HG02642 (cell line): ENCODE measurements at regions not wholly inside any gene's neighbourhood (a gene's known extent, or its start where the extent isn't known, plus 50 kb on each side); places are given as distances from the start of the nearest gene placed in this dataset.

Experiments used
- ATAC-seq: cut with Tn5 transposase; IDR thresholded peaks from one replicate; pipeline ENCODE4 v1.9.1; 2021; ENCODE audit warnings: mild to moderate bottlenecking; ENCODE audit not compliant: unreplicated experiment, poor library complexity

DNA sequence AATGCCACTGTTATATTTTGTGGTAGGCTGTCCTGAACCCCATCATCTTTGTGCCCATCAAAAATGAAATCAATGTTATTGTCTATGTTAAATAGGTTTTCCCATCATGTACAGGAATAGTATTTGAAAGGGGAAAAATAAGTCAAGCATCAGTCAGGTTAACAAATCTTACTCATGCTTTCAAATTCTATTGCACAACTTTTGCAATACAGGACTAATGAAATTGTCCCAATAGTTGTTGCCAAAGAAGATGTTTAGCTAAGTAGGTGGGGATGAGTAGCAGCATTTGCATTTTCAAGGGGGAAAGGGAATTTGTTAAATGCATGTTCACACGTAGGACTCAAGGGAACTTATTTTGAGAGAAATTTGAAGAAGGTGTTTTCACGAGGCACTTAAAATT lies 962.1 kb downstream of the JRKL start:
- ATAC-seq, result no peak

DNA sequence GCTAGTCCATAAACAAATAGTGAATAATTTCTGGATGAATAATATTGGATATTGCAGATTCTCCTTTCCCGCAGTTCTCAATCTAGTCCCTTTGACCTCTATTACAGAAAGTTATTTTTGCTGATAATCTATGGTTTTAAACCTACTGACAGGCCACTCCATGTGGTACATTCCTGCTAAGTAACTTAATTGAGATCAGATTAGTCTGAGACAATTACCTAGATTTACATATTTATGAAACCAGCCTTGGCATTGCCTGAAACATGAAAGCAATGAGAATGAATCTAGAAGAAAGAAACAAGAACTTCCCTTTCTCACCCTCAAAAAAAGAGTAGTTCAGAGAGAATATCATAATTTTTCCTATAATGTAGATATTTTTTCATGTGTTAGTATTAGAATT lies 964.2 kb downstream of the JRKL start:
- ATAC-seq, result no peak

DNA sequence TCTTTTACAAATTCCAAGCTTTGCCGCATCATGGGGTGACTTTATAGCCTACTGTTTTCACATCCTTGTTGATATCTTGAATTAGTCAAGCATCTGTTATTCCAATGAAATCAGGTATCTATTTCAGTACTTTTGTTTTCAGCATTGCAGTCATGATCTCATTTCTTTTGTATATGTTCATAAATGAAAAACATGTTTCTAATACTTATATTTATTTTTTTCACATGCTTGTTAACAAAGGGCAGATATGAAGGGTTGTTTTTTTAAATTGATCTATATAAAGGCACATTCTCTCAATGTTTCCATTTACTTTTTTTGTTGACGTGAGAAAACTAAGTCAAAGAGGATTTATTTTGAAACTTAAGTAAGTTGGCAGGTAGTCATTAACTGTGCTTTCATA lies 964.8 kb downstream of the JRKL start:
- ATAC-seq, result no peak

DNA sequence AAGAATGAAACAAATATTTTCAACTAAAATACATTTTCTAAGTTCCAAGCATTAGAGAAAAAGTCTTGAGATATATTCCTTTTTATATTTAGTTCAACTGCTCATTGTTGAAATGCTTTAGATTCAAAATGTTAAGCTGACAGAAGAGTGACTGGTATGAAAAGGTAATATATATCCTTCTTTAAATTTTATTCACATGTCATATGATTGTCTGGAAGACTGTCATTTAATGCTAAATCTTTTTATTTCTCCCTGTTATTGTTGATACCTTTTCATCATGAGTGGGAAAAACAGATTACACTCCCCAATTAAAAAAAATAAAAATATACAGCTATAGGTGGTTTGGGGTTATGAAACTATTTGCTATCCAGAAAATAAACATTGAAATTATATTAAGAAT lies 965.4 kb downstream of the JRKL start:
- ATAC-seq, result no peak

DNA sequence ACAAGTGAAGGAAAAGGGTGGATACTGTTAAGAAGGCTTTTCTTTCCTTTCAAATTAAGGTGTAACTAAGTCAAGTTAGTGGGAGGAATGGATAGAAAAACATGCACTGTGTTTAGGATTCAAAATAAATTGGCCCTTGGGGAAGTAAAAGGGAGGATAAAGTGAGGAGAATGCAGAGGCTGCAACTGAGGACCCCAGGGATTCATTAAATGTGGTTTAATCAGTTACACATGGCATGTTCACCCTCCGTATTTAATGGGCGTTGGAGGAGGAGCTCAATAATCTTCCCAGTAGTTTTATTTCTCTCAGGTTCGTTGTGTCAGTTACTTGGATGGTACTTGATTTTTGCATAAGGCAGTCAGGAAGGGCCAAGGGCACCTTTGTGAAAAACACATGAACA lies 966.3 kb downstream of the JRKL start:
- ATAC-seq, result no peak

DNA sequence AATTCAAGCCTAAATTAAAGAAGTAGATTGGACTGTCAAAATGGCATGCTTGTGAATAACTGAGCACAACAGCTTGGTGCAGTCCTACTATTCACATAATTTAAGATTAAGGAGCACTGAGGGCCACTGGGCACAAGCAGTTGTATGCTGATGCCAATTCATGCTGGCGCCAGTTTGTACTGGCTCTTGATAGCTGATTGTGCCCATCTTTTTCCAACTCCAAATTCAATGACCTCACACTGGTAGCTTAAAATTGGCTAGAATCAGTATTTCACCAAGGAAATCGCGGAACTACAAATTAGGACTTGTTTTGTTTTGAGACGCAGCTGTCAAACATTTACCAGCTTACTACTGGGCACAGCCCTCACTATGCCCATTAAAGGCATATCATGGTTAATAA lies 969.2 kb downstream of the JRKL start:
- no peak for ATAC-seq

DNA sequence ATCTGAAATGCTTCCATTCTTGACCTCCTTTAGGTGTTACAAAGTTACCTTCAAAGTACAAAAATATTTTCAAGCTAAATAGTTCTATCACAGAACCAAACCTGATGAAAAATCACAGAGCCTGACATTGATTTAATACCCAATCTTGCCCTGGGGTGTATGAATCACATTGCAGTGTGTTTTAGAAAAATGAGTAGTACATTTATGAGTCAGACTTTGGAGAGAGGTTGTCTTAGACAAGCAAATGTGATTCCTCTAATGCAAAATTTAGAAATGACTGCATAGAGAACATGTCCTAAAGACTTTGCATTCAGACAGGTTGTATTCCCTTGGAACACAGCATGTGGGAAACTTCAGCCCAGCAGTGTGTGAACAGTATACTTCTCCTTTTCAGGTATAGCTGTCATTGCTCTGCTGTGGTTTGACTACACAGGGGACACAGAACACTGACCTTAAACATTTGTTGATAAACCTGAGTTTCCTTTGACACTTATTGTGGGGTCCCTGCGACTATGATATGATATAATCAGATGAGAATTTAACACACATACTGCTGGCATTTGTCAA lies 972.1 kb downstream of the JRKL start:
- no peak for ATAC-seq

DNA sequence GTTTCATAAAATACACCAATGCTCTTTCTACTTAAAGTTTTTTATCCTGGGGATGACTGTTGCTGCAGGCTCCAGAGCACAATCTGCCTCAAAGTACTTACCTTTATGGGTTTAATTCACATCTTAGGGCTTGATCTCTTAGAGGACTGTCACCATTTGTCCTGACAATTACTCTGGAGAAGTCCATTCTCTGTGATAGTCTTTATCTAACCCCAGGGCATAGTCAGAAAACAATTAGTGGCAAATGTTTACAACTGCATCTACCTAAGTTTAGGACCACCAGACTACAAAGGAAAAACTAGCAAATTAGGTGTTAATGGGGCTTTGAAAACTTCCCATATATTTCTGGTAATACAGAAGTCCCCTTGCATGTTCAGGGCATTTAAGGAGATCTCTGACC lies 973.5 kb downstream of the JRKL start:
- no peak for ATAC-seq

DNA sequence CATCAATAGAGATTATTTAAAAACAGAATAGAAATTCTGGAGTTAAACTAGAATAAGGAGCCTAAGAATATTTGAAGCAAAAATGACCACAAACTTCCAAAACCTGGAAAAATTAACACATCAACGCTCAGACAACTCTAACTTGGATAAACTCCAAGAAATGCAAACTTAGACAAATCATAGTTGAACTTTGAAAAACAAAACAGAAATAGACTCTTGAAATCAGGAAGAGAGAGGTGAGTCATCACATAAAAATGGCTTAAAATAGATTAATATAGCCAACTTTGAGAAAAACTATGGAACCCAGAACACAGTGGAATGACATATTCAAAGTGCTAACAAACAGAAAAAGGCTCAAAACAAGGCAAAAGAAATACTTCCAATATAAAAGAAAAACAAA lies 974.2 kb downstream of the JRKL start:
- no peak for ATAC-seq

DNA sequence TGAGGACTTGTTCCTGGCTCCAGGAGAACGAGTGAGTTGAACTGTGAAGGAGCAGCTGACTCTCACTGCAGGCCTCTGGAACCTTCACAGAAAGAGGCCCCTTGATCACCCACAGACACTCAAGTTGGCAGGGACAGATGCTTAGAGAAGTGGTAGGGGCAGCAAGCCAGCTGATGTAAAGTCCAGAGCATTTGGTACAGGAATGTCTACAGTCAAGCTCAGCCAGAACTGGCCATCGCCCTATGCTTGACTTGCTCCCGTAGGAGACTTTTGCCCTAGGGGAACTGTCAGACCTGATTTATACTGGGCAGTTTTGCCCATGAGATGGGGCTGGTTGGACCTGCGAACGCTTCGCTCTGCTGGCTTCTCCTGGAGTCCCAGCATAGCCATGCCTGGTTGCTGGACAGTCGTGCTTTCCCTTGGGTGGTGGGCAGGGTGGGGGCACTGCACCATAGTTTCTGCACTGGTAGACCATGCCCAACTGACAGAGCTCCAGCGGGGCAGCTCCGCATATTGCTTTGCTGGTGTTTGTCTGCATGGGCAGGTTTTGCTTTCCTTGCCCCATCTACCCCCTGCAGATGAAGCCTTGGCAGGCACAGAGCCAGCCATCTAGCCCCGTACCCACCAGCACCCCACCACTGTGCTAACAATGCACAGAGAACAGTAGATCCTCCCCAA lies 977.7 kb downstream of the JRKL start:
- ATAC-seq, result no peak

DNA sequence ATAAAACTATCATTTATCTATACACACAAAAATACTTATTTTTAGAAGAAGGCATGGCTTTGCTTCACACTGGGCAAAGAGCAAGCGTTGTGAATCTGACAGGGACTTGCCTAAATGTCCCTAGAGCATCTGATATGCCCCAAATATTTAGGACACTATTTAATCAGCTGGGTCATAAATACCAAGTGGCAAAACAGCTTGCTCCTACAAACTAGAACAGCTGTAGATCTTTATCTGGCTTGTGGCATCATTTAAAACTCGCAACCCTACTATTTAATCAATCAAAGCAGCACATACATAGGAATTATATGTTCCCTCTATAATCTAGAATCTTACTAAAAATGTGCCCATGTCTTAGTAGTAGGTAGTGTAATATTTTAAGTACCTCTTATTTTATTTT lies 999.5 kb downstream of the JRKL start:
- no peak for ATAC-seq

DNA sequence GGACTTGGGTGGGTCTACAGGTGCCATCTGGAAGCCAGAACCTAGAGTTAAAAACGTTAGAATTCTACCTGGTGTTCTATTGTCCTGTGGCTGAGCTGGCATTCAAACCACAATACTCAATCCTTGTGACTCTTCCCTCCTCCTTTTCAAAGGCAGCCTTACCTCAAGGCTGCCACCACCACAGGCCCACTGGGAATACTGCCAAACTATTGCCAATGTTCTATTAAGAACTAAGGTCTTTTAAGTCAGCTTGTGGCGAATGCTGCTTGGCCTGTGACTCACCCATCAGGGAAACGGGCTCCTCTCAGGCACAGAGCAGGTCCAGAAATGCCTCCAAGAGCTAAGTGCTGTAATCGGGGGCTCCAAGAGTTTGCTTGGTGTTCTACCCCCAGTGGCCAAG lies 1008.4 kb downstream of the JRKL start:
- ATAC-seq, result no peak

DNA sequence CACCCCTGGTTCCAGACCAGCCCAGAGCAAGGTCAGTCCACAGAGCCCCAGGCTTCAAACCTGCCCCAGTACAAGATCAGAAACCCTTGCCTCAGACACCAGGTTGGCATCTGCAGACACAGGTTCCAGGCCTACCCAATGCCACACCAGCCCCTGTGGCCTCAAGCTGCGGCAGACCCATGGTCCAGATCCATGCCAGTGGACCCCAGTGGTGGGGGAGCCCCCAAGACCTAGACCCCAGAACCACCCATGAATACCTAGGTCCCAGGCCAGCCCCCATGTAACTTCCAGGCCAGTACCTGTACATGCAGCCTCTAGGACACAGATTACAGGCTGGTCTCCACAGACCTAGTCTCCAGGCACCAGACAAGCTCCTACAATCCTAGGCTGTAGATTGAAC lies 1019.3 kb downstream of the JRKL start:
- ATAC-seq, result no peak

DNA sequence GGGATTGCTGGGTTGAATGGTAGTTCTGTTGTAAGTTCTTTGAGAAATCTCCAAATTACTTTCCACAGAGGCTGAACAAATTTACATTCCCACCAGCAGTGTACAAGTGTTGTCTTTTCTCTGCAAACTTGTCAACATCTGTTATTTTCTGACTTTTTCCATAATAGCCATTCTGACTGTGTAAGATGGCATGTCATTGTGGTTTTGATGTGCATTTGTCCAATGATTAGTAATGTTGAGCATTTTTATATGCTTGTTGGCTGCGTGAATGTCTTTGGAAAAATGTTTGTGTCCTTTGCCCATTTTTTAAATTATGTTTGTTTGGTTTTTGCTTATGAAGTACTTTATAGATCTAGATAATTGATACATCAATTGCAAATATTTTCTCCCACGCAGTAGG lies 1025.0 kb downstream of the JRKL start:
- no peak for ATAC-seq

DNA sequence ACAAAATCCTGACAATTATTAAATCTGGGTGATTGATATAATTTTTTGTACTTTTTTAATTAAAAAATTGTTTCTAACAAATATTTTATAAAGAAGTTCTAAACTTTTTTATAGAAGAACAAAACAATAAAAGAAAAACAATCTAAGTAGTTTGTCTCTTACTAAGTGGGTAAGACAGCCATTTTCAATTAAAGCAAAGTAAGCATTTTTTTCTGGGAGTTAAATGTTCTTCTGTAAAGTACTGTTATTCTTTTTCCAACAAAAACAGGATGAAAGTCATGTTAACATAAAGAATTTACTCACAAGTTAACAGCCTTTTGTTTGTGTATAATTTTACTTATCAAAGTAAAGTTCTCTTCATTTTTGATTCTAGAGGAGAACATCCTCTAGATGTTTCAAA lies 1029.9 kb downstream of the JRKL start:
- ATAC-seq, result no peak

DNA sequence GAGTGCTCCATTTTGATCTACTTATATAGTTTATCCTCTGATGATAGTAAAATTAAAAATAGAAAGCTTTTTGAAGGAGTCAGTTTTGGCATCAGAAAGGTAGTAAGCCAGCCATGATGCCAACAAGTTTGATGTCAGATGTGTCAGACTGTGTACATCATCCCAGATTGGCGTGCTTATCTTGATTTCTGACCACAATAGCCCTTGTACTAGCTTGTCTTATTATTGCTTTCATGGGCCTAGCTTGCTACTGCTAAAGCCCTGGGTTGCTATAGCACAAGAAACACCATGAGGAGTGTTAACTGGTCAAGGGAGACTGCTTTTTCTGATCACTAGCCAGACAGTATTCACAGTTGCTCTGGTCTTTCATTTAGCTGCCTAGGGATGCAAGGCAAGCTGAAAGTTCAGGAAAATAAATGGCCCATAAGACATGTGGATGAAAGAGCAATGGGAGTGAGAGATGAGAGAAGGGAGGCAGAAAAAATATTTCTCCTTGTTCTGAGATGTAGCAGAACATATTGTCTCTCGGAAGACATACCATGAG lies 1038.5 kb downstream of the JRKL start:
- no peak for ATAC-seq

DNA sequence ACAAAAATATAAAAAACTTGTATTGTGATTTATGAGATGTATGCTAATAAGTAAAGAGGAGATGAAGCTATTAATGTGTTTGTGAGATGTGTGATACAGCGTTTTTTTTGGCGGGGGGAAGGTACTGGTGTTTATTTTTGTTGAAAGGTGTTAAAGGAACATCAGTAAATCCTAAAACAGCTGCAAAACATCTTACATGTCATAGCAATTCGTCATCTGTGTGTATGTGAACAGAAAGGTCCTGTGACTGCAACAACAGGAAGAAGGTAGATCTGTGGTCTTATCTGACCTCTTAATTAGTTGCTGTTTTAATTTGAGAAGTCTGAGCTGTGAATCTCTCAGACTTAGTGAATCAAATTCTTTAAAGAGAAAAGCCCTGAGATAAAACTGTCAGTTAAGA lies 1041.1 kb downstream of the JRKL start:
- no peak for ATAC-seq

DNA sequence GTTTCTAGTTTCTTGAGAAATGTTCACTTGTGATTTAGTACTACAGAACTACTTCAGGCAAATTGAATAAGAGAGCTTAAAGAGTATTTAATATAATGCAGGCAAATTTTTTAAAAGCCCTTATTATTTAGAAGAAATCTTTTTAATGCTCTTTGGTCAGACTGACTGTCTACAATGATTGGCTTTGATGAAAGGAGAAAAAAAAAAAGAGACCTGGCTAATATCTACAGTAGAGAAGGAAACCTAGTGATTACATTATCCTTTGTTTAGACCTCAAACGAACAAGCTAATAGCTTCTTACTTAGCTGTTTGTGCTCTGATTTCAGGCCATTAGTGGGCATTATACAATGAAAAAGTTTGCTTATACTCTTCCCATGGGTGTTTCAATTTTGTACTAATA lies 1043.1 kb downstream of the JRKL start:
- ATAC-seq, result no peak

DNA sequence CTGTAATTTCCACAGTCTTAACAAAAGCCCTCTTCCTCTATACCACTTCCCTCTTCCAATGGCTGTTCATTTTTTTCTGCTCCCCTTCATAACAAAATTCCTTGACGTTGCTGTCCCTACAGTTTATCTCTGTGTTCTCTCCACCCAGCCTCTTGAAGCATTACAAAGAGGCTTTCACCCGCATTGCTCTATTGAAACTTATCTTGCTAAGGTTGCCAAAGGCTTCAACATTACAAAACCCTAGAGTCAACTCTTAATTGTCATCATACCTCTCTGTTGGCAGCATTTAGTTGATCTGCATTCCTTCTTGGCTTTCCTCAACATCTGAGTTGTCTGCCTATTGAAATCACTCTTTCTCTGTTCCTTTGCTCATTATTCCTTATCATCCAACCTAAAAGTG lies 1055.7 kb downstream of the JRKL start:
- no peak for ATAC-seq

DNA sequence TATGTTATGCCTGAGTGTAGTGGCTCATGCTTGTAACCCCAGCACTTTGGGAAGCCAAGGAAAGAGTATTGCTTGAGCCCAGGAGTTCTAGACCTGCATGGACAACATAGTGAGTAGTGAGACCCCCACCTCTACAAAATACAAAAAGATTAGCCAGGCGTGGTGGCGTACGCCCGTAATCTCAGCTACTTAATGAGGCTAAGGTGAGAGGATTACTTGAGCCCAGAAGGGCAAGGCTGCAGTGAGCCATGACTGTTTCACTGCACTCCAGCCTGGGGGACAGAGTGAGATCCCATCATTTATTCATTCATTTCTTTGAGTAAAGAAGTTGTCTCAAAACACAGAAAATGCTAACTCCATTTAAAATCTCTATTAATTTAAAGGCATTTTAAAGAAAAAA lies 1061.6 kb downstream of the JRKL start:
- ATAC-seq, result no peak

DNA sequence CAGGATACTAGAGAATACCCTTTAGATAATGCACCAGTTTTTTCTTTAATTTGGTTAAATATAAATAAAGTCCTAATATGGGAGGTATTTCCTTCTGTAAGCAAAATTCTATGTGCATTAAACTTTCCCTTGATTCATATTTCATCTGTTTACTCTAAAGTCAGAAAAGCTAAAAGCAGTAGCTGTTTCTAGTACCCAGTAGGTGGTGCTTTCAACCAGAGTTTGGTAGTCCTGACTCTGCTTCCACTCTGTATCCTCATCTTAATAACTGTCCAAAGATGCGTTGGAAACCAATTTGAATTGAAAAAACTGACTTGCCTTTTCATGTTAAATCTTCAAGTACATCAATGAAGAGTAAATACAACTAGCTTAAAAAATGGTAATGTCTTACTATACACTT lies 1065.2 kb downstream of the JRKL start:
- no peak for ATAC-seq

DNA sequence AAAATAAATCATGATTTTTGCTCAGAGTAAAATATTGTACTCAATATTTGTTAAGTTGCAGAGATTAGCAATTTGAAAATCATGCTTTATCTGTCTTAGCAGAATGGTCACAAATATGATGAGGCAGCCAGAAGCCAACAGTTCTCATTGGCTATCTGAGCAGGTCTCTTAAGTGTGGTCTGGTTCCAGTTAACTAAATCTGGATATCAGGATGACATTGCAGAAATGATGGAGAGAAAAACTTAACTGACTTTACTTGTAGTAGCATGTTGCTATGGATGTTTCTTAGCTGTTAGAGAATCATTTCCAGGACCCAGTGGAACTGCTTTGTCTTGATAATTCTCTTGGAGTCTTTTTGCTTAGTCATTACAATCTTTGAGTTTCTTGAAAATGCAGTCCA lies 1070.3 kb downstream of the JRKL start:
- no peak for ATAC-seq
